ENCODE measurements at regions not wholly inside any gene's neighbourhood (a gene's known extent, or its start where the extent isn't known, plus 50 kb on each side); places are given as distances from the start of the nearest gene placed in this dataset.

DNA sequence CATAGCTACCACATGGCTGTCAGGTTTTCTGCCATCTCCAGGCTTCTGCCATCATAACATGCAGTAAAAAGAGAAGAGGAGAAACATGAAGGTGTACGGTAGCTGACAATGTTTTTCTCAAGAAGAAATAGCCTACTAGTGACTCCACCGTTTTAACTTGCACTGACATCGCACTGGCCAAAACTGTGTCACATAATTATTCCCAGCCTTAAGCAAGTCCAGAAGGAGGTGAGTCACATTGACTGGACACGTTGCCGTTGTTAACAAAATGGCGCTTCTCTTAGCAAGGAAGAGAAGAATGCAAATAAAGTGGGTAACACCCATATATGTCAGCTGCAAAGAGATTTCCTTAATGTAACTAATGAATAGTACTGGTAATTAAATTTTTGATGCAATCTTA lies 810.4 kb upstream of the SLC10A2 start:
- Histone ChIP-seq H3K27ac (ENCODE audit: insufficient read depth, low read length, poor library complexity, severe bottlenecking) (no peak overlapping the region), H3K27me3 (replicated peaks; ENCODE audit: control insufficient read depth, insufficient read depth, low read length, poor library complexity, severe bottlenecking) (no peaks in the 10 kb centered on the region), H3K4me3 (ENCODE audit: insufficient read depth, low read depth, low read length, poor library complexity, severe bottlenecking) (no peak overlapping the region), H3K36me3 (ENCODE audit: control insufficient read depth, insufficient read depth, low read length) (no peaks in the 10 kb centered on the region), H3K4me1 (ENCODE audit: control insufficient read depth, insufficient read depth, low read length, poor library complexity, severe bottlenecking) (no peaks in the 10 kb centered on the region), H3K9me3 (ENCODE audit: control insufficient read depth, low read length) (no peaks in the 10 kb centered on the region)
- DNase-seq = no peak

DNA sequence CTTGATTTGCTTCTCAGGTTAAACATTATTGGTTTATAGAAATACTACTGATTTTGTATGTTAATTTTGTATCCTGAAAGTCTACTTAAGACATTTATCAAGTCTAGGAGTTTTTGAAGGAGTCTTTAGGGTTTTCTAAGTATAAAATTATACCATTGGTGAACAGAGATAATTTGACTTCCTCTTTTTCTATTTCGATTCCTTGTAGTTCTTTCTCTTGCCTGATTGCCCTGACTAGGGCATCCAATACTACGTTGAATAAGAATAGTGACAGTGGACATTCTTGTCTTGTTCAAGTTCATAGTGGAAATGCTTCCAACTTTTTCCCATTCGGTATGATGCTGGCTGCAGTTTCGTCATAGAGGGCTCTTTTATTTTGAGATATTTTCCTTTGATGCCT lies 807.5 kb upstream of the SLC10A2 start:
- H3K27ac ChIP-seq (ENCODE audit: insufficient read depth, low read length, poor library complexity, severe bottlenecking) = no peak overlapping the region
- no peak for DNase-seq

GRCh38 chr13:103866048-103866447 lies 799.8 kb upstream of the SLC10A2 start:
- no peaks in the 10 kb centered on the region for H3K4me1 ChIP-seq (ENCODE audit: control insufficient read depth, insufficient read depth, low read length, poor library complexity, severe bottlenecking)

More for the DNA sequence above, 807.5 kb upstream of the SLC10A2 start:
- Histone ChIP-seq H3K4me3 (ENCODE audit: insufficient read depth, low read depth, low read length, poor library complexity, severe bottlenecking) (no peak overlapping the region), H3K36me3 (ENCODE audit: control insufficient read depth, insufficient read depth, low read length) (no peaks in the 10 kb centered on the region), H3K4me1 (ENCODE audit: control insufficient read depth, insufficient read depth, low read length, poor library complexity, severe bottlenecking) (no peaks in the 10 kb centered on the region), H3K27me3 (replicated peaks; ENCODE audit: control insufficient read depth, insufficient read depth, low read length, poor library complexity, severe bottlenecking) (no peaks in the 10 kb centered on the region), H3K9me3 (ENCODE audit: control insufficient read depth, low read length) (no peaks in the 10 kb centered on the region)

GRCh38 chr13:103862525-103862924 lies 796.3 kb upstream of the SLC10A2 start:
- H3K4me1 ChIP-seq (ENCODE audit: control insufficient read depth, insufficient read depth, low read length, poor library complexity, severe bottlenecking) = no peaks in the 10 kb centered on the region

More at GRCh38 chr13:103866048-103866447, 799.8 kb upstream of the SLC10A2 start:
- no peak overlapping the region for H3K27ac ChIP-seq (ENCODE audit: insufficient read depth, low read length, poor library complexity, severe bottlenecking)
- H3K27me3 ChIP-seq (replicated peaks; ENCODE audit: control insufficient read depth, insufficient read depth, low read length, poor library complexity, severe bottlenecking) = no peaks in the 10 kb centered on the region
- H3K4me3 ChIP-seq (ENCODE audit: insufficient read depth, low read depth, low read length, poor library complexity, severe bottlenecking) = no peak overlapping the region
- H3K36me3 ChIP-seq (ENCODE audit: control insufficient read depth, insufficient read depth, low read length) = no peaks in the 10 kb centered on the region
- no peak for DNase-seq
- H3K9me3 ChIP-seq (ENCODE audit: control insufficient read depth, low read length) = no peaks in the 10 kb centered on the region

DNA sequence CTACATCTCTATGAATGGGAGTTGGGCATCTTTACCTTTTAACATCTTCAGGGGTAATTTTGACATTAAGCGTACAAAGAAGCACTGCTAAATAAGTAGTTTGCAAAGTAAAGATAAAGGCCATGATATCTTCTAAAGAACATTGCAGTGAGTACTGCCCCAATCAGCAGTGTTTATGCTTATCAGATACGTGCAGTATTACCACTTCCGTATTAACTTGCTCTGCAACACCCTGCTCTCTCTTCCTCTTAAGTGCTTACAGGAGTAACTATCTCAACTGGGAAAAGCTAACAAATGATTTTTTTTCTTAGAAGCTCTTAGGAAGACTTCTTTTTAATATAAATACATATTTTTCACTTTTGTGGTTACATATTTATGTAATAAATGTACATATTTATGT lies 793.7 kb upstream of the SLC10A2 start:
- DNase-seq = no peak
- Histone ChIP-seq H3K4me3 (ENCODE audit: insufficient read depth, low read depth, low read length, poor library complexity, severe bottlenecking) (no peak overlapping the region), H3K27ac (ENCODE audit: insufficient read depth, low read length, poor library complexity, severe bottlenecking) (no peak overlapping the region), H3K36me3 (ENCODE audit: control insufficient read depth, insufficient read depth, low read length) (no peaks in the 10 kb centered on the region), H3K27me3 (replicated peaks; ENCODE audit: control insufficient read depth, insufficient read depth, low read length, poor library complexity, severe bottlenecking) (no peaks in the 10 kb centered on the region), H3K4me1 (ENCODE audit: control insufficient read depth, insufficient read depth, low read length, poor library complexity, severe bottlenecking) (no peaks in the 10 kb centered on the region), H3K9me3 (ENCODE audit: control insufficient read depth, low read length) (no peaks in the 10 kb centered on the region)

More at GRCh38 chr13:103862525-103862924, 796.3 kb upstream of the SLC10A2 start:
- Histone ChIP-seq H3K36me3 (ENCODE audit: control insufficient read depth, insufficient read depth, low read length) (no peaks in the 10 kb centered on the region), H3K4me3 (ENCODE audit: insufficient read depth, low read depth, low read length, poor library complexity, severe bottlenecking) (no peak overlapping the region), H3K27ac (ENCODE audit: insufficient read depth, low read length, poor library complexity, severe bottlenecking) (no peak overlapping the region), H3K27me3 (replicated peaks; ENCODE audit: control insufficient read depth, insufficient read depth, low read length, poor library complexity, severe bottlenecking) (no peaks in the 10 kb centered on the region), H3K9me3 (ENCODE audit: control insufficient read depth, low read length) (no peaks in the 10 kb centered on the region)
- DNase-seq = no peak

GRCh38 chr13:103852036-103852435 lies 785.8 kb upstream of the SLC10A2 start:
- Histone ChIP-seq H3K4me1 (ENCODE audit: control insufficient read depth, insufficient read depth, low read length, poor library complexity, severe bottlenecking) (no peaks in the 10 kb centered on the region), H3K4me3 (ENCODE audit: insufficient read depth, low read depth, low read length, poor library complexity, severe bottlenecking) (no peak overlapping the region), H3K36me3 (ENCODE audit: control insufficient read depth, insufficient read depth, low read length) (no peaks in the 10 kb centered on the region), H3K27ac (ENCODE audit: insufficient read depth, low read length, poor library complexity, severe bottlenecking) (no peak overlapping the region), H3K27me3 (replicated peaks; ENCODE audit: control insufficient read depth, insufficient read depth, low read length, poor library complexity, severe bottlenecking) (no peaks in the 10 kb centered on the region), H3K9me3 (ENCODE audit: control insufficient read depth, low read length) (no peaks in the 10 kb centered on the region)
- no peak for DNase-seq

DNA sequence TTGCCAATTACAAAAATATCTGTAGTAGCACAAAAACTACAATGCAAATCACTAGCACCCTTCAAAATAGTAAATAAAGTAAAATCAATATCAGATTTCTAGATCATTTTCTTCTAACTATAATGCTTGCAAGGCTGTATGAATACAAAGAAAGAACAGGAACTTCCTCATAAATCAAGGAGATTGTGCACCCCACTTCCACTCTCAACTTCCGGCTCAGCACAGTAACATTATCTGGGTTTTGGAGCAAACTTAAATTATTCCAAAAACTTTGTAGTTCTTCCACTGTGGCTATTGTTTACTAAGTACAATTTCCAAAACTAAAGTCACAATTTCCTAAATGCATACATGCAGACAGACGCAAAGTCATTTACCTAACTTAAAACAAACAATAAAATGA lies 778.3 kb upstream of the SLC10A2 start:
- DNase-seq = no peak
- Histone ChIP-seq H3K4me1 (ENCODE audit: control insufficient read depth, insufficient read depth, low read length, poor library complexity, severe bottlenecking) (no peaks in the 10 kb centered on the region), H3K27me3 (replicated peaks; ENCODE audit: control insufficient read depth, insufficient read depth, low read length, poor library complexity, severe bottlenecking) (no peaks in the 10 kb centered on the region)

GRCh38 chr13:103839460-103839859 lies 773.2 kb upstream of the SLC10A2 start:
- Histone ChIP-seq H3K9me3 (ENCODE audit: control insufficient read depth, low read length) (no peaks in the 10 kb centered on the region), H3K36me3 (ENCODE audit: control insufficient read depth, insufficient read depth, low read length) (no peaks in the 10 kb centered on the region), H3K4me3 (ENCODE audit: insufficient read depth, low read depth, low read length, poor library complexity, severe bottlenecking) (no peak overlapping the region), H3K27ac (ENCODE audit: insufficient read depth, low read length, poor library complexity, severe bottlenecking) (no peak overlapping the region), H3K27me3 (replicated peaks; ENCODE audit: control insufficient read depth, insufficient read depth, low read length, poor library complexity, severe bottlenecking) (no peaks in the 10 kb centered on the region), H3K4me1 (ENCODE audit: control insufficient read depth, insufficient read depth, low read length, poor library complexity, severe bottlenecking) (no peaks in the 10 kb centered on the region)
- no peak for DNase-seq

More for the DNA sequence above, 778.3 kb upstream of the SLC10A2 start:
- no peaks in the 10 kb centered on the region for H3K9me3 ChIP-seq (ENCODE audit: control insufficient read depth, low read length)
- no peak overlapping the region for H3K27ac ChIP-seq (ENCODE audit: insufficient read depth, low read length, poor library complexity, severe bottlenecking)
- no peak overlapping the region for H3K4me3 ChIP-seq (ENCODE audit: insufficient read depth, low read depth, low read length, poor library complexity, severe bottlenecking)
- no peaks in the 10 kb centered on the region for H3K36me3 ChIP-seq (ENCODE audit: control insufficient read depth, insufficient read depth, low read length)

GRCh38 chr13:103835052-103835451 lies 768.8 kb upstream of the SLC10A2 start:
- Histone ChIP-seq H3K4me3 (ENCODE audit: insufficient read depth, low read depth, low read length, poor library complexity, severe bottlenecking) (no peak overlapping the region), H3K36me3 (ENCODE audit: control insufficient read depth, insufficient read depth, low read length) (no peaks in the 10 kb centered on the region), H3K27ac (ENCODE audit: insufficient read depth, low read length, poor library complexity, severe bottlenecking) (no peak overlapping the region), H3K9me3 (ENCODE audit: control insufficient read depth, low read length) (no peaks in the 10 kb centered on the region), H3K27me3 (replicated peaks; ENCODE audit: control insufficient read depth, insufficient read depth, low read length, poor library complexity, severe bottlenecking) (no peaks in the 10 kb centered on the region), H3K4me1 (ENCODE audit: control insufficient read depth, insufficient read depth, low read length, poor library complexity, severe bottlenecking) (no peaks in the 10 kb centered on the region)
- no peak for DNase-seq

DNA sequence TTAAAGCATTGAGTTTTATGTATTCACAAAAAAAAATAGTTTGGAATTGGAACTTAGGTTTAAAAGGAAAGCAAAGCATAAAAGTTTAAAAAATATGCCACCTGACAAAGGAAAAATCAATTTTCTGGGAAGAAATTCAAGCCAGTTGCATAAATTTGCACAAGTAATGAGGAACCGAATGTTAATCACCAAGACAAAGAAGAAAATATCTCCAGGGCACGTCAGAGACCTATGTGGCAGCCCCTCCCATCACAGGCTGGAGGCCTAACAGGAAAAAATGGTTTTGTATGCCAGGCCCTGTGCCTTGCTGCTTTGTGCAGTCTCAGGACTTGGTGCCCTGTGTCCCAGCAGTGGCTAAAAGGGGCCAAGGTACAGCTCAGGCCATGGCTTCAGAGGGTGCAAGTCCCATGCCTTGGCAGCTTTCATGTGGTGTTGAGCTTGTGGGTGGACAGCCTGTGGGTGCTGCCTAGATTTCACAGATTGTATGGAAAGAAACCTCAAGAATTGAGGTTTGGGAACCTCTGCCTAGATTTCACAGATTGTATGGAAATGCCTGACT lies 767.2 kb upstream of the SLC10A2 start:
- H3K27ac ChIP-seq (ENCODE audit: insufficient read depth, low read length, poor library complexity, severe bottlenecking) = no peak overlapping the region
- H3K36me3 ChIP-seq (ENCODE audit: control insufficient read depth, insufficient read depth, low read length) = no peaks in the 10 kb centered on the region
- DNase-seq = no peak
- H3K27me3 ChIP-seq (replicated peaks; ENCODE audit: control insufficient read depth, insufficient read depth, low read length, poor library complexity, severe bottlenecking) = no peaks in the 10 kb centered on the region
- no peak overlapping the region for H3K4me3 ChIP-seq (ENCODE audit: insufficient read depth, low read depth, low read length, poor library complexity, severe bottlenecking)
- no peaks in the 10 kb centered on the region for H3K4me1 ChIP-seq (ENCODE audit: control insufficient read depth, insufficient read depth, low read length, poor library complexity, severe bottlenecking)
- H3K9me3 ChIP-seq (ENCODE audit: control insufficient read depth, low read length) = no peaks in the 10 kb centered on the region
